NCI-H2196 (cell line): ENCODE measurements at regions not wholly inside any gene's neighbourhood (a gene's known extent, or its start where the extent isn't known, plus 50 kb on each side); places are given as distances from the start of the nearest gene placed in this dataset.
"Not testable (repeated sequence)": the region's sequence is repeated elsewhere in the genome, so short reads cannot be mapped to it uniquely, and the experiment has no call there.

Source experiments
- DNase-seq: peaks from one replicate; lab custom pipeline; 2025; ENCODE audit not compliant: unreplicated experiment; lab: John Stamatoyannopoulos, UW

DNA sequence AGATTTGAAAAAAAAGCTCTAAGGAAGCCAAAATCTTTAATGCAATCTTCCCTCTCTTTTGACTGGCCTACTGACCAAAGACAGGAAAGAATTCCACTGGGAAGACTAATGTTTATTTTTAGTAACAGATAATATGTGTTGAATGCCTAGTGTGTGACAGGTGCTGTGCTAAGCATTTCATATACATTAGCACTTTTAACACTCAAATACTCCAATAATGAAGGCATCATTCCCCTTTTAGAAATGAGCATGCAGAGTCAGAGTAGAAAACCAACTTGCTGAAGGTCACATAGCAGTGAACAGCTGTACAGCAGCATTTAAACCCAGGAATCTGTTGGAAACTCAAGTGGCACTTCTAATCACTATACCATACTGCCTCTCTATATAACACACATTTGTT is 170.6 kb downstream of the MINAR1 start:
- no peak for DNase-seq

- DNase-seq: no peak
Measured at GRCh38 chr15:79606831-79607355, 174.8 kb downstream of the MINAR1 start.

GRCh38 chr15:79608066-79608864 is 176.1 kb downstream of the MINAR1 start:
- no peak for DNase-seq

- no peak for DNase-seq
Measured at GRCh38 chr15:79609506-79609905, 177.4 kb downstream of the MINAR1 start.

DNA sequence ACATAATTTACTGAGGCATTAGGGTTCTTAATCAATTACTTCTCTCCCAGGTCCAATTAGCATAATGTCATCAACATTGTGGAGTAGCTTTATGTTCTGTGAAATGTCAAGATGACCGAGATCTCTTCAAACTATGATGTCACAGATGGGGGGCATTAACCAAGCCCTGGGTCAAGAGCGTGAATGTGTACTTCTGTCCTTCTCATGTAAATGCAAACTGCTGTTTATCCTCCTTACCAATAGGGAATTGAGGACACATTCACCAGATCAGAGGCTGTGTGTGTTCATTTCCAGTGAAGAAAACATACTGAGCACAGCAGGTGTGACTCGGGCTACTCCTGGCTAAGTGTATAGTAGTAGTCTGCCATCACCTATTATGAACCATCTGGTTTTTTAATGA is 177.9 kb downstream of the MINAR1 start:
- no peak for DNase-seq

- no peak for DNase-seq
Measured at GRCh38 chr15:79615754-79616153, 183.6 kb downstream of the MINAR1 start.

- DNase-seq: no peak
Measured at GRCh38 chr15:79617071-79617470, 184.9 kb downstream of the MINAR1 start.

- no peak for DNase-seq
Measured at GRCh38 chr15:79620112-79620857, 188.1 kb downstream of the MINAR1 start.

DNA sequence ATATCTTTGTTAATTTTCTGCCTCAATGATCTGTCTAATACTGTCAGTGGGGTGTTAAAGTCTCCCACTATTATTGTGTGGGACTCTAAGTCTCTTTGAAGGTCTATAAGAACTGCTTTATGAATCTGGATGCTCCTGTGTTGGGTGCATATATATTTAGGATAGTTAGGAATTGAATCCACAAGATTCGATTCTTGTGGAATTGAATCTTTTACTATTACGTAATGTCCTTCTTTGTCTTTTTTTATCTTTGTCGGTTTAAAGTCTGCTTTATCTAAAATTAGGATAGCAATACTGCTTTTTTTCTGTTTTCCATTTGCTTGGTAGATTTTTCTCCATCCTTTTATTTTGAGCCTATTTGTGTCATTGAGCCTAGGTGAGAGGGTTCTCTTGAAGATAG is 189.7 kb downstream of the MINAR1 start:
- DNase-seq: not testable (repeated sequence)

GRCh38 chr15:79623488-79623887 is 191.4 kb downstream of the MINAR1 start:
- no peak for DNase-seq

- no peak for DNase-seq
Measured at GRCh38 chr15:79629687-79630086, 197.6 kb downstream of the MINAR1 start.

- no peak for DNase-seq
Measured at GRCh38 chr15:79632457-79632856, 200.3 kb downstream of the MINAR1 start.

DNA sequence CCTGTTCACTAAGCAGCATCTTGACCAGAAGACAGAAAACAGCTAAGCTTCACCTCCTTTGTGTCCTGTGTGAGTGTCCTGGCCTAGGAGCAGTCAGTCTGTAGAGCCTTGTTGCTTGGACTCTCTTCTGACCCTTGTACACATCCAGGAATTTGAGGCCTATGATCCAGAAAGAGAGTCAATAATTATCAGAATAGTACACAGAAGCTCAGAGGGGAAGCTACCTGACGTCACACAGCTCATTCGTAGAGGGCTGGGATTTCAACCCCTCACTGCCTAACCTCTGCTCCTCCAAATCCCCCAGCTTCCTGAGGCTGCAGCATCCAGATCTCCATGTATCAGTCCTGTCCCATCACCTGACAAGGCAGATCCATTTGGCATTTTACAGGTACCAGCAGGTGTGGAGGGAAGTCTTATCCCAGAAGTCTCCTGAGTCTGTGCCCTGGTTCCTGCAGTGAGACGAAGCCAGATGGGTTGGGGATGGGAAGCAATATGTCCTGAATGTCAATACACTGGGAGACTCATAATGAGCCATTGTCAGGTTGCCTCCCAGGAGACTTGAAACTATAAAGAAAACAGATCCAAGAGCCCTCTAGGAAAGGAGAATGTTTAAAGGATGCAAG is 203.1 kb downstream of the MINAR1 start:
- DNase-seq: no peak

GRCh38 chr15:79635897-79636561 is 203.9 kb downstream of the MINAR1 start:
- DNase-seq: no peak

DNA sequence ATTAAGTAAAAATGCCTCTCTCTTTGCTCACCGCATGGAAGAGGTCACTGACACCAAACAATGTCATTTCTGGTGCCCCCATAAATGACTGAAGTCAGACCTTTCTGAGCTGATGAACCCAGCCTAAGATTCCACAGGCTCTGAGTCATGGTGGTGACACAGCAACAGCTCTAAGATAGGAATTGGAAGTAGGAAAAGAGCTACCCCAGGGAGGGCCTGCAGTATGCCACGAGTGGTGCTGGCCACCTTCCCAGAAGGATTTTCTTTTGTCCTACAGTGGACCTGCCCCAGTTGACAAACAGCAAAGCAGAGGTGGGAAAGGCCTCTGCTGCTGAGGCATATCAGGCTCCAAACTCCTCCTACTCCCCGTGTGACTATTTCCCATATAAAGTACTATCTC is 208.1 kb downstream of the MINAR1 start:
- no peak for DNase-seq

DNA sequence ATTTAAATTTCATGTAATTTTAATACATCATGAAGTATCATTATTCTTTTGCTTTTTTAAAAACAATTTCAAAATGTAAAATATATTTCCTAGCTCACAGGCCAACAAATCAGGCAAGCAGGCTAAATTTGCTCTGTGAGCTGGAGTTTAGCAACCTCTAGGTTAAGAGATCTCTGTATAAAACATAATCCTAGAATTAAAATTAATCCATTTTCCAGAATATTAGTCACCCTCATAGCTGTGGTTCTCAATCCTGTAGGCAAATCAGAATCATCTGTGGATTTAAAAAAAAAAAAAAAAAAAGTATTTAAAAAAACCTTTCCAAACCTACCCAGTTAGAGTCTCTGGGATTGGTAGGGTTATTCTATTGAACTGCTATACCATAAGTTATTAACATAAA is 209.7 kb downstream of the MINAR1 start:
- DNase-seq: no peak

DNA sequence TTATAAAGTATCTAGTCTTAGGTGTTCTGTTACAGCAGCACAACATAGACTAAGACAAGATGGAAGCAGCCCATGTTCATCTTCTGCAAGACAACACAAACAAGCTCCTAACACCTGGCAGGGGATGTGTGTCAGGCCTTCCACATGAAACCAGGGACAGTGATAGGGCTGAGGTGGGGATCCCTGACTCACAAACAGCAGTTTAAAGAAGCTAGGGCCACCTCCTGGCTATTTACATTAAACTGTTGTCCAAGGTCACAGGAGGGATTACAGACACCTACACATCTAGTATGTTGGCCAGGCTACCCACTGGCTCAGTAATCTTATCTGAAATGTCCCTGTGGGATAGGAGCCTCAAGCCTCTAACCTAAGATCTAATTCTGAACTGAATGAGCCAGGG is 211.3 kb downstream of the MINAR1 start:
- no peak for DNase-seq

GRCh38 chr15:79644091-79644490 is 212.0 kb downstream of the MINAR1 start:
- no peak for DNase-seq

DNA sequence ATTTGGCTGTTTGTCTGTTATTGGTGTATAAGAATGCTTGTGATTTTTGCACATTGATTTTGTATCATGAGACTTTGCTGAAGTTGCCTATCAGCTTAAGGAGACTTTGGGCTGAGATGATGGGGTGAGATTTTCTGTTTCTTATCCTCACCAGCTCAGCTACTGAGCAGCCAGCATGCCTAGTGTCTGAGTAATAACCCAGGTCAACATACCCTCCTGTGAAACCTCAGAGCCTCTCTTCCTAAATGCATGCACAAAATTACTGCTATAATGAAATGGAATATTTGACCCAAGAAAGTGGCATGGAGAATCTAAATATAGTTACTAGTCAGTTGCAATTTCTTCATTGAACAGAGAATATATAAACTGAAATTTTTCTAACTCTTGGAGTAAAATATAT is 220.8 kb downstream of the MINAR1 start:
- not testable (repeated sequence) for DNase-seq

GRCh38 chr15:79653533-79653932 is 221.4 kb downstream of the MINAR1 start:
- no peak for DNase-seq
